Neural progenitor cell (in vitro differentiated cells): ENCODE measurements at regions not wholly inside any gene's neighbourhood (a gene's known extent, or its start where the extent isn't known, plus 50 kb on each side); places are given as distances from the start of the nearest gene placed in this dataset.

Source experiments
- EZH2 ChIP-seq: fragments of 200-600 bp; sonication (generic); IDR thresholded peaks from 2 replicates; pipeline ENCODE4 v1.6.1; 2017; ENCODE audit warnings: antibody characterized with exemption, mild to moderate bottlenecking, moderate library complexity
- TF ChIP-seq, protein P1 (sequence below): fragments of 200-600 bp; sonication (generic); IDR thresholded peaks from 2 replicates; pipeline ENCODE4 v1.5.1; 2017; ENCODE audit warnings: antibody characterized with exemption, mild to moderate bottlenecking

DNA sequence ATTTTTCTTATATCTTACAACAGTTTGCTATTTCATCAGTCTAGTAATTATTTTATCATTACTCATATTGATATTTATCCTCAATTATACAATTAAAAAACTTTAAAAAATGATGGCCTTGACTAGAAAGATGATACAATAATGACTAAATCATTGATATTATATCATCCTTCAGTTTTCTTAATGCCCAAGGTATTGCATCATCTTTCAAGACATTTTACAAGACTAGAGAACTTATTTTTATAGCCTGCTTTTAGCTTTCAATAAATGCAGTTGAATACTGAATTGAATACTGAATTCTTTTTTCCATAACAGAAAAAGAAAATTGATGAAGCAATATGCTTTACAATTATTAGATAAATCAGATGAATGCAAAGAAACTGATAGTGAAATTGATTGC lies 886.5 kb upstream of the LRRC4C start:
- TF ChIP-seq, protein P1, sequence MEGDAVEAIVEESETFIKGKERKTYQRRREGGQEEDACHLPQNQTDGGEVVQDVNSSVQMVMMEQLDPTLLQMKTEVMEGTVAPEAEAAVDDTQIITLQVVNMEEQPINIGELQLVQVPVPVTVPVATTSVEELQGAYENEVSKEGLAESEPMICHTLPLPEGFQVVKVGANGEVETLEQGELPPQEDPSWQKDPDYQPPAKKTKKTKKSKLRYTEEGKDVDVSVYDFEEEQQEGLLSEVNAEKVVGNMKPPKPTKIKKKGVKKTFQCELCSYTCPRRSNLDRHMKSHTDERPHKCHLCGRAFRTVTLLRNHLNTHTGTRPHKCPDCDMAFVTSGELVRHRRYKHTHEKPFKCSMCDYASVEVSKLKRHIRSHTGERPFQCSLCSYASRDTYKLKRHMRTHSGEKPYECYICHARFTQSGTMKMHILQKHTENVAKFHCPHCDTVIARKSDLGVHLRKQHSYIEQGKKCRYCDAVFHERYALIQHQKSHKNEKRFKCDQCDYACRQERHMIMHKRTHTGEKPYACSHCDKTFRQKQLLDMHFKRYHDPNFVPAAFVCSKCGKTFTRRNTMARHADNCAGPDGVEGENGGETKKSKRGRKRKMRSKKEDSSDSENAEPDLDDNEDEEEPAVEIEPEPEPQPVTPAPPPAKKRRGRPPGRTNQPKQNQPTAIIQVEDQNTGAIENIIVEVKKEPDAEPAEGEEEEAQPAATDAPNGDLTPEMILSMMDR = no peak
- no peak for TF ChIP-seq EZH2
